OCI-LY1 (cell line): ENCODE measurements at regions not wholly inside any gene's neighbourhood (a gene's known extent, or its start where the extent isn't known, plus 50 kb on each side); places are given as distances from the start of the nearest gene placed in this dataset.

Experiments
- EZH2 ChIP-seq: fragments of 200-600 bp; sonication (generic), shearing (Covaris generic); IDR thresholded peaks from 2 replicates; pipeline ENCODE4 v1.8.0; 2017; ENCODE audit warnings: borderline replicate concordance, mixed run types, mild to moderate bottlenecking, antibody characterized with exemption, low read length, moderate library complexity, mixed read lengths
- TF ChIP-seq, protein P1 (sequence below): fragments of 200-600 bp; sonication (generic), shearing (Covaris generic); IDR thresholded peaks from 2 replicates; pipeline ENCODE4 v1.5.1; 2017; ENCODE audit warnings: mild to moderate bottlenecking, antibody characterized with exemption, low read length, moderate library complexity, mixed read lengths

DNA sequence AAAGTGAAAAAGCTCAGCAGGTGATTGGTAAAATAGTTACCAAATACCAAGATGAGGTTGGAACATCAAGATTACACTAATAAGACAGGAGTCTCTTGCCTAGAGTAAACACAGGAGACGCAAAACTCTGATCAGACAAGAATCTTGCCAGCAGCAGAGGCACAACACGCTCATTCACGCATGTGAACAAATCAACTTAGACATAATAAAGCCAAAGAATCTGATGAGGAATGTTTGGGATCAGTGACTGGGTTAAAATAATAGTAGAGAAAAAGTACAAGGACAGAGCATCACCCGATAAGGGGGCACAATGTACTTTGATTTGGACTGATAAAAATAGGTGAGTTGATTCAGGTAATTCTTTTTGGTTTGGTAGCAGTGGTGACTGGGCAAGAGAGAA, 159.5 kb upstream of the GRIP1 start:
- TF ChIP-seq, protein P1, sequence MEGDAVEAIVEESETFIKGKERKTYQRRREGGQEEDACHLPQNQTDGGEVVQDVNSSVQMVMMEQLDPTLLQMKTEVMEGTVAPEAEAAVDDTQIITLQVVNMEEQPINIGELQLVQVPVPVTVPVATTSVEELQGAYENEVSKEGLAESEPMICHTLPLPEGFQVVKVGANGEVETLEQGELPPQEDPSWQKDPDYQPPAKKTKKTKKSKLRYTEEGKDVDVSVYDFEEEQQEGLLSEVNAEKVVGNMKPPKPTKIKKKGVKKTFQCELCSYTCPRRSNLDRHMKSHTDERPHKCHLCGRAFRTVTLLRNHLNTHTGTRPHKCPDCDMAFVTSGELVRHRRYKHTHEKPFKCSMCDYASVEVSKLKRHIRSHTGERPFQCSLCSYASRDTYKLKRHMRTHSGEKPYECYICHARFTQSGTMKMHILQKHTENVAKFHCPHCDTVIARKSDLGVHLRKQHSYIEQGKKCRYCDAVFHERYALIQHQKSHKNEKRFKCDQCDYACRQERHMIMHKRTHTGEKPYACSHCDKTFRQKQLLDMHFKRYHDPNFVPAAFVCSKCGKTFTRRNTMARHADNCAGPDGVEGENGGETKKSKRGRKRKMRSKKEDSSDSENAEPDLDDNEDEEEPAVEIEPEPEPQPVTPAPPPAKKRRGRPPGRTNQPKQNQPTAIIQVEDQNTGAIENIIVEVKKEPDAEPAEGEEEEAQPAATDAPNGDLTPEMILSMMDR: no peak
- no peak for TF ChIP-seq EZH2
